GM18858 (cell line): ENCODE measurements at regions not wholly inside any gene's neighbourhood (a gene's known extent, or its start where the extent isn't known, plus 50 kb on each side); places are given as distances from the start of the nearest gene placed in this dataset.
"Not testable (repeated sequence)": the region's sequence is repeated elsewhere in the genome, so short reads cannot be mapped to it uniquely, and the experiment has no call there.

Experiments
- ATAC-seq: cut with Tn5 transposase; IDR thresholded peaks from one replicate; pipeline ENCODE4 v1.9.1; 2021; ENCODE audit not compliant: unreplicated experiment

DNA sequence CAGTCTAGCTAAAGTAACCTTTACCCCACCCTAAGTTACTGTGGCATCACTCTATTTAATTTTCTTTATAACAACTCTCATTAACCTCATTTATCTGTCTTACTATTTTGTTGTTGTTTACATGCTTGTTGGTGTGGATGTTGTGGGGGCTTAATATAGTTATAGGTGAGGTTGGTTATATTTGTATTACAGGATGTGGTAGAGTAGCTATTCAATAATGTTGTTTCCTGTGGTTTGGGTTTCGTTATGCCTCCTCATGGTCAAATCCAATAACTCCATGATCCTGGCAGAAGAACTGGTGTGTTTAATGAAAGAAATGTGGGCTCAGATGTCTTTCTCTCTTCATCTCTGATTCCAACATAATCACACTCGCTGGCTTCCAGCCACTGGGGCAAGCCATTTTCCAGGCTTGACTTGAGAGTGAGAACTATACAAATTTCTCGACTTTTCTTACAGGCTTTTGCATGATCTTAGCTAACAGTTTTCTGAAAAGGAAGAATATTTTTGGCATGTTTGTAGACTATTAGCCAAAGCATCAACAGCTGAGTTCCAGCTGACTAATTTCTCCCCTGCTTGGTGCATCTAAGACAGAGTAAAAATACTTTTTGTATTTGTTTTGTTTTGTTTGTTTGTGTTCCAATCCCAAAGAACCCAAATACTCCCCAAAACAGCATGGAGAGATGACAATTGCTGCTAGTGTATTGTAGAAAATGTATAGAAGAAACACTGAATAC lies 303.7 kb upstream of the PAPPA start:
- ATAC-seq: no peak

- no peak for ATAC-seq
Observed at GRCh38 chr9:115850548-115851304, 302.9 kb upstream of the PAPPA start.

GRCh38 chr9:115855458-115856133 lies 298.0 kb upstream of the PAPPA start:
- no peak for ATAC-seq

DNA sequence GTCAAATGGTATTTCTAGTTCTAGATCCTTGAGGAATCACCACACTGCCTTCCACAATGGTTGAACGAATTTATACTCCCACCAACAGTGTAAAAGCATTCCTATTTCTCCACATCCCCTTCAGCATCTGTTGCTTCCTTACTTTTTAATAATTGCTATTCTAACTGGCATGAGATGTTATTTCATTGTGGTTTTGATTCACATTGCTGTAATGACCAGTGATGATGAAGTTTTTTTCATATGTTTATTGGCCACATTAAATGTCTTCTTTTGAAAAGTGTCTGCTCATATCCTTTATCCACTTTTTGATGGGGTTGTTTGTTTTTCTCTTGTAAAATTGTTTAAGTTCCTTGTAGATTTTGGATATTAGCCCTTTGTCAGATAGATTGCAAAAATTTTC lies 295.2 kb upstream of the PAPPA start:
- not testable (repeated sequence) for ATAC-seq

DNA sequence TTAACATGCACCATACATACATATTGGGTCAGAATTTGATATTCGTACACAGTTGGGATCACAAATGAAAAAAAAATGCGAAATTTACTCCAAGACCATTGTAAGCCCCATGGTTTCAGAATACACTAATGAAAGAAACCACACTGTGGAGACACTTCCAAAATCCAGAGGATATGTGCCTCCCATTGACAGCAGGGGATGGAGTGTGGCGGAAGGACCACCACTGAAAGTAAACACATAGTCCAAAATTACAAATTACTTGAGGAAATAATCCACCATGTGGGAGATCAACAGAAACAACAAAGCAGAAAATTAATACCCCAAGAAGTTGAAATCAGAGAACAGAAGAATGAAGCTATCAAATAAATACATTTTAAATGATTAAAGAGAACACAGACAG lies 291.6 kb upstream of the PAPPA start:
- ATAC-seq: no peak

DNA sequence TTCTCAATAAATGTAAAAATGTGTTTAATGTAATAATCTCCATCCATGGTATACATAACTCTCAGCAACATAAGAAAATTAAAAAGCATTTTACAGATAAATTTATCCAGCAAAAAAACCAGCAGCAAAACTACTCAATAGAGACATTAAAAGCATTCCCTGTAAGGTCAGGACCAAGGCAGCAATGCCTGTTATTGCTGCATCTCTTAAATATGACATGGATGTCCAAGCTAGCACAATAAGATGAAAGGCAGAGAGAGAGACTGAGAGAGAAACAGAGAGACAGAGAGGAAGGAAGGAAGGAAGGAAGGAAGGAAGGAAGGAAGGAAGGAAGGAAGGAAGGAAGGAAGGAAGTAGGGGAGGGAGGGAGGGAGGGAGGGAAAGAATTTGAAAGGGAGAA lies 289.0 kb upstream of the PAPPA start:
- ATAC-seq: no peak

DNA sequence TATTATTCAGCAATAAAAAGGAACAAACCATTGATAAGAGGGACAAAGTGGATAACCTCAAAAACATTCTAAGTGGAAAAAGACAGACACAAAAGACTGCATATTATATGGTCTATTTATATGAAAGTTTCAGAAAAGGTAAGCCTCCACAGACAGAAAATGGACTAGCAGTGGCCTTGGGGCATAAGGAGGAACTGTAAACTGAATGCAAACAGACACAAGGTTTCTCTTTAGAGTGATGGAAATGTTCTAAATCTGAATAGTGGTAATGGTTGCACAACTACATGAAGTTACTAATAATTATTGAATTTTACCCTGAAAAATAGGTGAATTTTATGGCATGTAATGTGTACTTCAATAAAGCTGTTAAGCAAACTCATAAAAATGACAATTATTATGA lies 286.3 kb upstream of the PAPPA start:
- ATAC-seq: no peak

DNA sequence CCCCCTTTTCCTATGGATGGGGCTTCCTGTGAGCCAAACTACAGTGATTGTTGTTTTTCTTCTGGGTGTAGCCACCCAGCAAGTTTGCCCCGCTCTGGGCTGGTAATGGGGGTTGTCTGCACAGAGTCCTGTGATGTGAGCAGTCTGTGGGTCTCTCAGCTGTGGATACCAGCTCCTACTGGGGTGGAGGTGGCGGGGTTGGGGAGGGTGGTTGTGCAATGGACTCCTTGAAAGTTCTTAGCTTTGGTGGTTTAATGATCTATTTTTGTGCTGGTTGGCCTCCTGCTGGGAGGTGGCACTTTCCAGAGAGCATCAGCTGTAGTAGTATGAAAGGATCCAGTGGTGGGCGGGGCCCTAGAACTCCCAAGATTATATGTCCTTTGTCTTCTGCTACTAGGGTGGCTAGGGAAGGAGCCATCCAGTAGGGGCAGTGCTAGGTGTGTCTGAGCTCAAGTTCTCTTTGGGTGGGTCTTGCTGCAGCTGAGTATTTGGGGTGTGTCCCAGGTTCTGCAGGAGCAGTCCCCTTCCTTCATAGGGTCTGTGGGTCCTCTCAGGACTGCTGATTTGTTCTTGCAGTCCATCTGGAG lies 275.6 kb upstream of the PAPPA start:
- ATAC-seq: no peak

DNA sequence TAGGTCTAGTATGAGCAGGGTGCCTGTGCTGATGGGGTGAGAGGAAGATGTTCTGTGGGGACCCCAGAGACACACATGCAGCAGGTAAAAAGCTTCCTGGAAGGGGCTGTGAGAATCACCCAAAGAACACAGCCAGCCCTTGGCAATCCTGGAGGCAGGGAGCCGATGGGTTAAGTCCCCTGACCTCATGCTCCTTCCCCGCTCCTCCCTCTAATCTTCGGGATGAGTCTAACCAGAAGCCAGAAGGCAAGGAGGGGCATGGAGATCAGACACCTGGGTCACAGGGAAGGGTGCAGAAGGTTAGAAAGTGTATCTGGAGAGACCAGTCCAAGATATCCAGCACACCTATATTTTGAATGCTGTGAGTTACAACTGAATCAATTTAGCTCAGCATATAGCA lies 274.1 kb upstream of the PAPPA start:
- no peak for ATAC-seq

DNA sequence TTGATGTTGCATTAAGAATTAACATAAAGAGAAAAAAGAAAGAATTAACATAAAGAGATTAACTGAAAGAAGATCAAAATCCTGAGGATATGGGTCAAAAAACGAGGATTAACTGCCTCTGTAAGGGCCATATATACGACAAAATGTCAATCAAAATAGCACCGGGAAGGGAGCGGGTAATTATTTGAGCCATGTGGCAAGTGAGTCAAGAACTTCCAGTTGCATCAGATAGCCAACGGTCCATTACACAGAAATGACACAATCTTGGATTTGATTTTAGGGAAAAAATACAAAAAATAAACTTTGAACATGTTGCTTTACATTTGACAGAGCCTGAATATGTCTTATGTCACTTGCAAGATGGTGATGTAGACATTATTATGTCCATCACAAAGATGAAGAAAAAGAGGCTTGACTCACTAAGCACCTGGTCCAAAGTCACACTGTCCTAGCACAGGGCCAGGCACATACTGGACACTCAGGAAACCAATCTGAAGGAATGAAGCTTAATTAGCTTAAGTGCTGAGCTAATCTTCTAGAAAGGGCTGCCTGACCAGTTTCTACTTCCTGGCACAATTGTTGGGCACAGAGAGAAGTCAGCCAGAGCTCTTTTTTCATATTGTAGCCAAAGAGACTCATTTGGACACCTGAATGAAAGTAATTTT lies 273.2 kb upstream of the PAPPA start:
- ATAC-seq: no peak

DNA sequence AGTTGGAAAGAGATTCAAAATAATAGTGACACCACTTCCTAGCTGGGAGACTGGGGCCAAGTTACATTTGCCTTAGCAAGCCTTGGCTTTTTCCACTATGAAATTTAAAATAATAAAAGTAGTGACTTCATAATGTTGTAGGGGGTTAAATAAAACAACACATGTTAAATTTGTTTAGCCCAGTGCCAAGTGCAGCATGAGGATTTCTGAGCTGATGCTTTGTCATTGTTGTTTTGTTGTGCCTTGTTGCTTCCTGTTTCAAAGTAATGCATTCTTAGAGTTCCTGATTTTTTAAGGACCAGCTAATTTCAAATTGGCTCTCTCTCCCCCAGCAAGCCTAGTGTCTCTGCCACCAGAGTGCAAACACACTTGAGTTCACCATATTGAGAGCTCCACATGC lies 270.7 kb upstream of the PAPPA start:
- ATAC-seq: no peak

GRCh38 chr9:115883467-115884329 lies 269.9 kb upstream of the PAPPA start:
- ATAC-seq: no peak

- no peak for ATAC-seq
Observed at GRCh38 chr9:115884846-115885245, 268.7 kb upstream of the PAPPA start.

DNA sequence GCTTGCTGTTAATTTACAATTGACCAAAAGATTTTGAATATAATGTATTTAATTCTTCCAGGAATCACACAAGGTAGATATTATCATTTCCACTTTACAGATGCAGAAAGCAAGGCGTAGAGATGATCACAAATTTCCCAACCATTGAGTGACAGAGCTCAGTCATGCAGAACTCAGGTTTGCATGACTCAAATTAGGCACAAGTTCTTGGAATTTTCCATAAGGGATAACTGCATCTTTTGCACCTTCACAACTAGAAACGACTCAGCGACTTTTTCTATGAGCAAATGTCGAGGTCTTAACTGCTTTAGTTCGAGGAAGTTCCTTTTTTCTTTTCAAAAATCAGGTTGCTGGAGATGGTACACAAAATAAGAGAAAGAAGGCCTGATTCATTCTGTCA lies 265.5 kb upstream of the PAPPA start:
- ATAC-seq: no peak

DNA sequence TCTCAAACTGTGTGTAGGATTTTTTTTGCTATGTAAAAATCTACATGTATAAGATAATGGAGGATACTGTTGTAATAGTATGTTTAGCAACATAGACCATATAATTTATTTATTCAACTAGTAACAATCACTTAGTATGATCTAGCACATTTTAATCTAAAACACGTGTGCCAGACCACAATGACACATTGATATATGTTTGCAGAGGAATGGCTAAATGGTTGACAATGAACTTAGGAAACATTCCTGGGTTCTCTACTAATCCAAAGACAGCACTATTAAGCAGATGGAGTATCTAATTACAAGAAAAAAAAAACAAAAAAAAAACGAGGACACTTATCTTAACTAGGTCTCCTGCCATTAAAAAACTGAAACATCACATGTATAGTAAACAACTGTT lies 261.7 kb upstream of the PAPPA start:
- ATAC-seq: no peak

DNA sequence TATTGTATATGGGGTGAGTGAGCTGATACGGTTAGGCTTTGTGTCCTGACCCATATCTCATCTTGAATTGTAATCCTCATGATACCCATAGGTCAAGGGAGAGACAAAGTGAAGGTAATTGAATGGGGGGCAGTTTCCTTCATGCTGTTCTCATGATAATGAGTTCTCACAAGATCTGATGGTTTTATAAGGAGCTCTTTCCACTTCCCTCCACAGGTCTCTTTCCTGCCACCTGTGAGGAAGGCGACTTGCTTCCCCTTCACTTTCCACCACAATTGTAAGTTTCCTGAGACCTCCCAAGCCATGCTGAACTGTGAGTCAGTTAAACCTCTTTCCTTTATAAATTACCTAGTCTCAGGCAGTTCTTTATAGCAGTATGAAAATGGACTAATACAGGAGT lies 255.1 kb upstream of the PAPPA start:
- not testable (repeated sequence) for ATAC-seq

GRCh38 chr9:115900698-115901097 lies 252.9 kb upstream of the PAPPA start:
- no peak for ATAC-seq

GRCh38 chr9:115910959-115911358 lies 242.6 kb upstream of the PAPPA start:
- ATAC-seq: no peak

DNA sequence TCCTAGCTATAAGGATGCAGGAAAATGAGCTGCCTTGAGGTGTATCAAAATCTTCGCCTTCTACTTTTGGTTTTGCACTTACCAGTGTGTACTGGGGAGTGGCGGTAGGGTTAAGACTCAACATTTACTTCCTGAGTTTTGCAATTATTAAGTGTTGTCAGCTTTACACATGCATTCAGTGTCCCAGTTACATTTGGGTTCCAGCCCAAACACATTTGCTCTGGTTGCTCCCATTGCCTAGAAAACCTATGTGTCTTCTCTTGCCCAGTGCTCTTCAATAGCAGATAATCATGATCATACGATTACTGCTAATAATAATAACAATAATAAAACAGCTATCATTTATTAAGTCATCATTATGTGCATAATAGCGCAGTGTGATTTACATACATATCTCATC lies 241.5 kb upstream of the PAPPA start:
- ATAC-seq: no peak

GRCh38 chr9:115913696-115914095 lies 239.9 kb upstream of the PAPPA start:
- no peak for ATAC-seq
